Testis (tissue), 2 donors: ENCODE measurements at regions not wholly inside any gene's neighbourhood (a gene's known extent, or its start where the extent isn't known, plus 50 kb on each side); places are given as distances from the start of the nearest gene placed in this dataset.

ENCODE experiments used
- DNase-seq: peaks from one replicate; pipeline ENCODE4 v3.0.0-alpha.2; 2019
- H3K27ac ChIP-seq, 2 donors: fragments of 200-600 bp; sonication (generic); one replicate each; pipeline ENCODE4 v1.5.1; 2019
- H3K27me3 ChIP-seq: fragments of 200-600 bp; sonication (generic); one replicate; pipeline ENCODE4 v1.5.1; 2019
- H3K36me3 ChIP-seq: fragments of 200-600 bp; sonication (generic); one replicate; pipeline ENCODE4 v1.5.1; 2017; ENCODE audit warnings: low read depth; ENCODE audit errors: missing control alignments
- H3K4me1 ChIP-seq: fragments of 200-600 bp; sonication (generic); one replicate; pipeline ENCODE4 v1.5.1; 2019
- H3K4me3 ChIP-seq, 2 donors: fragments of 200-600 bp; sonication (generic); one replicate each; pipeline ENCODE4 v1.5.1; 2017 to 2019
- H3K9me3 ChIP-seq: fragments of 200-600 bp; sonication (generic); one replicate; pipeline ENCODE4 v1.5.1; 2017
- POLR2A ChIP-seq: fragments of 450-650 bp; IDR thresholded peaks from one replicate; pipeline ENCODE4 v1.6.1; 2017; ENCODE audit warnings: antibody characterized with exemption, mild to moderate bottlenecking, moderate library complexity
- WGBS, 2 donors: methylation state at CpG; one replicate each; pipeline ENCODE4 v1.1.5; 2018; 5-methylcytosine and 5-hydroxymethylcytosine counted together
- intact Hi-C: fragments of 100-400 bp; cut with DNase I; formaldehyde crosslinking; loops from one replicate; pipeline ENCODE4 v1.15.1; 2023; ENCODE audit warnings: low total_unique reads
- TF ChIP-seq, protein P1 (sequence below), 3 experiments: fragments of 450-650 bp in 2 of 3; fragments of 200-600 bp in 1 of 3; sonication (generic) in 1 of 3; IDR thresholded peaks; one replicate each; pipeline ENCODE4 v1.5.1; 2016 to 2019; ENCODE audit warnings: antibody characterized with exemption in 3 of 3, mild to moderate bottlenecking in 2 of 3, moderate library complexity in 1 of 3

DNA sequence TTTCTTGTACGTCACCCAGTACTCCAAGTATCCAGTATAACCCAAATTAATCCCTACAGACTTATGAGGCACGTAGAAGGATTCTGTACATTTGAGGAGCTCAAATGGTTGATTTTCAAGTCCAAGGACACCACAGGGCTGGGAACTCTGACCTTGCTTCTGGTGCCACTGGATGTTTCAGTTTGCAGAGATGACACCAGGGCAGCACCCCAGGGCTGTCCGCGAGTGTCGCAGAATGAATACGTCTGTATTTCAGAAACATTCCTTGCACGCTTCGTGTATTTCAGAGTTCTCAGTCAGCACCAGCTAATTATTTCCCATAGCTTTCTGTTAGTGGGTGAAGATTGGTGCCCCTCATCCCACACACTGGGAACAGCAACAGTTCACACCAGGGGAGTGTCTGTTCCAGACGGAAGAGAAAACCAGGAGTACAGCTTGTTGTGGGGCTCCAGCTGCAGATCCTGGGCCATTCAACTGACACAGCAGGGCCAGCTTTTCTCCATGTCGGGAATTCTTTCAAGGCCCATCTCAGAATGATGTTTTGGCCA lies 159.2 kb downstream of the RHOU start:
- no peak for DNase-seq
- WGBS, 2 donors: 82% methylated on average over 10 of the region's 10 CpGs
- Histone ChIP-seq H3K4me3 (no peak overlapping the region), H3K9me3 (no peaks in the 10 kb centered on the region), H3K27me3 (no peaks in the 10 kb centered on the region), H3K4me1 (no peaks in the 10 kb centered on the region), H3K27ac (no peak overlapping the region), H3K36me3 (no peaks in the 10 kb centered on the region)
- TF ChIP-seq, protein P1, sequence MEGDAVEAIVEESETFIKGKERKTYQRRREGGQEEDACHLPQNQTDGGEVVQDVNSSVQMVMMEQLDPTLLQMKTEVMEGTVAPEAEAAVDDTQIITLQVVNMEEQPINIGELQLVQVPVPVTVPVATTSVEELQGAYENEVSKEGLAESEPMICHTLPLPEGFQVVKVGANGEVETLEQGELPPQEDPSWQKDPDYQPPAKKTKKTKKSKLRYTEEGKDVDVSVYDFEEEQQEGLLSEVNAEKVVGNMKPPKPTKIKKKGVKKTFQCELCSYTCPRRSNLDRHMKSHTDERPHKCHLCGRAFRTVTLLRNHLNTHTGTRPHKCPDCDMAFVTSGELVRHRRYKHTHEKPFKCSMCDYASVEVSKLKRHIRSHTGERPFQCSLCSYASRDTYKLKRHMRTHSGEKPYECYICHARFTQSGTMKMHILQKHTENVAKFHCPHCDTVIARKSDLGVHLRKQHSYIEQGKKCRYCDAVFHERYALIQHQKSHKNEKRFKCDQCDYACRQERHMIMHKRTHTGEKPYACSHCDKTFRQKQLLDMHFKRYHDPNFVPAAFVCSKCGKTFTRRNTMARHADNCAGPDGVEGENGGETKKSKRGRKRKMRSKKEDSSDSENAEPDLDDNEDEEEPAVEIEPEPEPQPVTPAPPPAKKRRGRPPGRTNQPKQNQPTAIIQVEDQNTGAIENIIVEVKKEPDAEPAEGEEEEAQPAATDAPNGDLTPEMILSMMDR (IDR thresholded peaks at IDR 0.05): no peak
- no peak for TF ChIP-seq POLR2A
- intact Hi-C loops: no loop called here

DNA sequence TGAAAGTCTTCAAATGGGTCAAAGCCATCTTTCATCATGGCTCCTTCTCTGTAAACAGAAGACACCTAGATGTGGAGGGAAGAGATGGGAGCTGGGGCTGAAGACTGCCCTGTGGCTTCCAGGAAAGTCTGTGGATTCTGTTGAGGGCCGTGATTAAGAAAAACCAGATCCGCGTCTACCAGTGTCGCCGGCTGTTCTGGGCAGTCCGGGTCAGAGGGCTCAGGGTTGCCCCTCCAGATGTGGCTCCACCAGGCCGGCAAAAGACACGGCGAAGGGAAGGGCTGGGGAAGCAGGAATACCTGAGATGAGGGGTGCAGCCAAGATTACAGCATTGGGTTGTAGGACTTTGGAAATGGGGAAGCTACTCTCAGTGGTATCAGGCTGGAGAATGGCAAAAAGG lies 162.6 kb downstream of the RHOU start:
- intact Hi-C loops: no loop called here
- TF ChIP-seq POLR2A: no peak
- TF ChIP-seq, protein P1 (IDR thresholded peaks at IDR 0.05): no peak
- Histone ChIP-seq H3K27ac (no peak overlapping the region), H3K4me1 (peaks cover 6% of the 10 kb centered on the region), H3K4me3 (no peak overlapping the region), H3K27me3 (no peaks in the 10 kb centered on the region), H3K9me3 (no peaks in the 10 kb centered on the region), H3K36me3 (no peaks in the 10 kb centered on the region)
- DNase-seq: no peak
- WGBS, 2 donors: 93 to 97% methylated on average over 9 of the region's 9 CpGs

DNA sequence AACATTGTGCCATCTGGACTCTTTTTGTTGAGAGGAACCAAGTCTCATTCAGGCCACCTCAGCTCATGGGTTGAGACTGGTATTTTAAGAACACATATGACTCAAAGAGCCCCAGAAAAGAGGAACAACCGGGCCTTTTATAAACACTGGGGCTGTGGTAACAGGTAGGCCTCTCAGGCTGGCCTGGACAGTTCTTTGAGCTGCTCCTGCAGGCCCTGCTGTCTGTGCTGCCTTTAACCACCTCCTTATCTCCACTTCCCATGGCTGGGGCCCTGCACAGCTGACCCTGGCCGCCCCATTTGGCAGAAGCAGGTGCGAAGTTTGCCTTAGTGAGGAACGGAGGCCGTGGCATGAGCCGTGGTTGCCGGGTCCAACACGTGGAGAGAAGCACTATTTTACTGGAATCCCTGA lies 163.3 kb downstream of the RHOU start:
- TF ChIP-seq POLR2A: no peak
- TF ChIP-seq, protein P1 (IDR thresholded peaks at IDR 0.05): no peak
- H3K27me3 ChIP-seq: no peaks in the 10 kb centered on the region
- H3K36me3 ChIP-seq: no peaks in the 10 kb centered on the region
- no peak overlapping the region for H3K27ac ChIP-seq
- H3K9me3 ChIP-seq: no peaks in the 10 kb centered on the region
- intact Hi-C loops: no loop called here
- WGBS, 2 donors: 84 to 88% methylated on average over 7 to 8 of the region's 8 CpGs
- H3K4me1 ChIP-seq: peaks cover 12% of the 10 kb centered on the region
- H3K4me3 ChIP-seq: no peak overlapping the region
- no peak for DNase-seq

DNA sequence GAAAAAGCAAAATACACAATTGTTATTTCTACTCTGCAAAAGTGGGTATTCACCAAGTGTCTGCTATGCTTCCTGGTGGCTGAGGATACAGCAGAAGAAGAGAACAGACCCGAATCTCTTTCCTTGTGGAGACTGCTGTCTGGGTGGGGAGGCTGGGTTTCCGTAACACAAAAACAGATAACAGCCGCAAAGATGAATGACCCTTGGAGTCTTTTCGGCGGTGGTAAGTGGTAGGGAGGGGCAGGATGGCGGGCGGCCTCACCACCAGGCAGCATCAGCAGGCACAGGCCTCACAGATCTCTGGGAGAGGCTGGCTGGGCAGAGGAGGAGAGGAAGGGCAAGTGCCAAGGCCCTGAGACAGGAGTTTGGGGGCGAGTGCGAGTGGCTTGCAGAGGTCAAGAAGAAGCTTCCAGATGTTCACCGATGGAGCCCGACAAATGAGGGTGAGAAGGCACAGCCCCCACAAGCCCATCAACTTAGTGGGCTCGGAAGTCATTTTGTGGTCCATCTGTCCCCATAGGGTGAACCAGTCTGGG lies 164.2 kb downstream of the RHOU start:
- Histone ChIP-seq H3K27ac (no peak overlapping the region), H3K27me3 (no peaks in the 10 kb centered on the region), H3K9me3 (no peaks in the 10 kb centered on the region), H3K4me3 (no peak overlapping the region), H3K4me1 (peaks cover 12% of the 10 kb centered on the region), H3K36me3 (no peaks in the 10 kb centered on the region)
- DNase-seq: no peak
- 75 to 89% methylated on average over 9 to 12 of the region's 12 CpGs for WGBS, 2 donors
- intact Hi-C loops: no loop called here
- no peak for TF ChIP-seq POLR2A
- TF ChIP-seq, protein P1 (IDR thresholded peaks at IDR 0.05): no peak
